ENCODE measurements at regions not wholly inside any gene's neighbourhood (a gene's known extent, or its start where the extent isn't known, plus 50 kb on each side); places are given as distances from the start of the nearest gene placed in this dataset.

DNA sequence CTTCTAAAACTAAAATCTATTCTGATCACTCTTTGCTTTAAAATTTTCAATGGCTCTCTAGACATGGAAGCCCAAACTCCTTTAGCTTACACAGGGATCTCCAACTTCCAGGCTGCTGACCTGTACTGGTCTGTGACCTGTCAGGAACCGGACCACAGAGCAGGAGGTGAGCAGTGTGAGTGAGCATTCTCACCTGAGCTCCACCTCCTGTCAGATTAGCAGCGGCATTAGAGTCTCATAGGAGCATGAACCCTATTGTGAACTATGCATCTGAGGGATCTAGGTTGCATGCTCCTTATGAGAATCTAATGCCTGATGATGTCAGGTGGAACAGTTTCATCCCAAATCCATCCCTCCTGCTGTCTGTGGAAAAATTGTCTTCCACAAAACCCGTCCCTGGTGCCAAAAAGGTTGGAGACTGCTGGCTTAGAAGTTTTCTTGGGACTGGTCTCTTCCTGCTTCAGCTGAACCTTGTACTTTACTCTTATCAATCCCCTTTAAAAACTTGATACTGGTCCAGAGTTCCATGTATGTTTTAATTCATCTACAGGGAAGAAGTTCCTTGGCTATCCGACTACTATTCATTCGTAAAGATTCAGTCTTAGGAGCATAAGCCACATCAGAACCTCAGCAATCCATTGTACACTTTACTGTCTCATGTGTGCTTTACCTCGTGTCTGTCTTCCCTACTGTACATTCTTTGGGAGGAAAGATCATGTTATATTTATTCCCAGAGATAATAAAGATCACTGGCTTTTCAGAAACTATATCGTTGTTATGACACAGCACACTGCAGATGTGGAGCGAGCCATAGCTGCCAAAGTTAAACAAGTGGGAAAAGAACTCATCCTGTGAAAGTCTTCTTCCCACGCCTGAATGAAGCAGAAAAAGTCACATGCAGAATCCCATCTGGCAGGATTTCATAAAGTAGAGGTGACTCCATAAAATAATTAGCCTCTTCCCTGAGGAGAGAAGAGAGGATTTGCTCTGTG, 183.8 kb downstream of the LRATD1 start:
- Histone ChIP-seq H3K36me3 (ENCODE audit: control insufficient read depth, insufficient read depth, low read length) (no peaks in the 10 kb centered on the region), H3K27ac (ENCODE audit: low read length) (no peak overlapping the region), H3K4me1 (ENCODE audit: control insufficient read depth, insufficient read depth, low read length) (no peaks in the 10 kb centered on the region), H3K27me3 (ENCODE audit: control insufficient read depth, insufficient read depth, low read length) (no peaks in the 10 kb centered on the region), H3K9me3 (ENCODE audit: control insufficient read depth, insufficient read depth, low read depth, low read length) (no peaks in the 10 kb centered on the region), H3K4me3 (ENCODE audit: low read depth in 2 of 2, low read length in 2 of 2) (no peak overlapping the region)
- BruUV-seq (replicated peaks): no TSS peak
- intact Hi-C loops (cut with micrococcal nuclease; ENCODE audit: unreplicated experiment): no loop called here
- CTCF ChIA-PET: no interaction called here
- no peak for TF ChIP-seq POLR2AphosphoS5 (IDR thresholded peaks at IDR 0.05; ENCODE audit: low read depth, low read length)
- TF ChIP-seq TCF7L2 (IDR thresholded peaks at IDR 0.05; ENCODE audit: low read depth, low read length): no peak
- TF ChIP-seq SIN3A (IDR thresholded peaks at IDR 0.05; ENCODE audit: borderline replicate concordance, insufficient read depth, low read depth, low read length): no peak
- TF ChIP-seq, protein P1, sequence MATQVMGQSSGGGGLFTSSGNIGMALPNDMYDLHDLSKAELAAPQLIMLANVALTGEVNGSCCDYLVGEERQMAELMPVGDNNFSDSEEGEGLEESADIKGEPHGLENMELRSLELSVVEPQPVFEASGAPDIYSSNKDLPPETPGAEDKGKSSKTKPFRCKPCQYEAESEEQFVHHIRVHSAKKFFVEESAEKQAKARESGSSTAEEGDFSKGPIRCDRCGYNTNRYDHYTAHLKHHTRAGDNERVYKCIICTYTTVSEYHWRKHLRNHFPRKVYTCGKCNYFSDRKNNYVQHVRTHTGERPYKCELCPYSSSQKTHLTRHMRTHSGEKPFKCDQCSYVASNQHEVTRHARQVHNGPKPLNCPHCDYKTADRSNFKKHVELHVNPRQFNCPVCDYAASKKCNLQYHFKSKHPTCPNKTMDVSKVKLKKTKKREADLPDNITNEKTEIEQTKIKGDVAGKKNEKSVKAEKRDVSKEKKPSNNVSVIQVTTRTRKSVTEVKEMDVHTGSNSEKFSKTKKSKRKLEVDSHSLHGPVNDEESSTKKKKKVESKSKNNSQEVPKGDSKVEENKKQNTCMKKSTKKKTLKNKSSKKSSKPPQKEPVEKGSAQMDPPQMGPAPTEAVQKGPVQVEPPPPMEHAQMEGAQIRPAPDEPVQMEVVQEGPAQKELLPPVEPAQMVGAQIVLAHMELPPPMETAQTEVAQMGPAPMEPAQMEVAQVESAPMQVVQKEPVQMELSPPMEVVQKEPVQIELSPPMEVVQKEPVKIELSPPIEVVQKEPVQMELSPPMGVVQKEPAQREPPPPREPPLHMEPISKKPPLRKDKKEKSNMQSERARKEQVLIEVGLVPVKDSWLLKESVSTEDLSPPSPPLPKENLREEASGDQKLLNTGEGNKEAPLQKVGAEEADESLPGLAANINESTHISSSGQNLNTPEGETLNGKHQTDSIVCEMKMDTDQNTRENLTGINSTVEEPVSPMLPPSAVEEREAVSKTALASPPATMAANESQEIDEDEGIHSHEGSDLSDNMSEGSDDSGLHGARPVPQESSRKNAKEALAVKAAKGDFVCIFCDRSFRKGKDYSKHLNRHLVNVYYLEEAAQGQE (IDR thresholded peaks at IDR 0.05; ENCODE audit: insufficient read depth in 1 of 2, low read depth in 2 of 2, low read length in 1 of 2): no peak
- TF ChIP-seq, protein P2, sequence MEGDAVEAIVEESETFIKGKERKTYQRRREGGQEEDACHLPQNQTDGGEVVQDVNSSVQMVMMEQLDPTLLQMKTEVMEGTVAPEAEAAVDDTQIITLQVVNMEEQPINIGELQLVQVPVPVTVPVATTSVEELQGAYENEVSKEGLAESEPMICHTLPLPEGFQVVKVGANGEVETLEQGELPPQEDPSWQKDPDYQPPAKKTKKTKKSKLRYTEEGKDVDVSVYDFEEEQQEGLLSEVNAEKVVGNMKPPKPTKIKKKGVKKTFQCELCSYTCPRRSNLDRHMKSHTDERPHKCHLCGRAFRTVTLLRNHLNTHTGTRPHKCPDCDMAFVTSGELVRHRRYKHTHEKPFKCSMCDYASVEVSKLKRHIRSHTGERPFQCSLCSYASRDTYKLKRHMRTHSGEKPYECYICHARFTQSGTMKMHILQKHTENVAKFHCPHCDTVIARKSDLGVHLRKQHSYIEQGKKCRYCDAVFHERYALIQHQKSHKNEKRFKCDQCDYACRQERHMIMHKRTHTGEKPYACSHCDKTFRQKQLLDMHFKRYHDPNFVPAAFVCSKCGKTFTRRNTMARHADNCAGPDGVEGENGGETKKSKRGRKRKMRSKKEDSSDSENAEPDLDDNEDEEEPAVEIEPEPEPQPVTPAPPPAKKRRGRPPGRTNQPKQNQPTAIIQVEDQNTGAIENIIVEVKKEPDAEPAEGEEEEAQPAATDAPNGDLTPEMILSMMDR (IDR thresholded peaks at IDR 0.05): no peak
- in situ Hi-C loops (cut with HindIII; ENCODE audit: low pct_unique_long_range_greater_than_20kb, low sequenced_read_pairs): no loop called here
- DNase-seq (ENCODE audit: low read depth, low spot score) (no peak), ATAC-seq (no peak)
- POLR2A ChIA-PET: no interaction called here

DNA sequence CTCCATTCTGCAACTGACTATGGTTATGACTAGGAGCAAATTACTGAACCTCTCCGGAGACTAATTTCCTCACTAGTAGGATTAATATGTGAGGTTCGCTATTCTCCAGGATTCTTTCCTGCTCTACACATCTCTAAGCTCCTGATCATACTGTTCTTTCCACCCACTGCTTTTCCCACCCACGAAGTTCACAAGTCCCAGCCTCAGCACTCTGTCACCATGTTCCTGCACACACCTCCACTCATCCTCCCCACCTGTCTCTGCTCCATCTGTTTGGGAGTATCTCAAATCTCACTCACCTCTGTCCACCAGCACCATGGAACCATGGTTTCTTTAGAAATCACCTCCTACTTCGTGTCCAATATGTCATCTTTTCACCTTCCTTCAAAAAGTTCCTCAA, 185.3 kb downstream of the LRATD1 start:
- Histone ChIP-seq H3K27ac (ENCODE audit: low read length) (no peak overlapping the region), H3K4me1 (ENCODE audit: control insufficient read depth, insufficient read depth, low read length) (no peaks in the 10 kb centered on the region), H3K4me3 (ENCODE audit: low read depth in 2 of 2, low read length in 2 of 2) (no peak overlapping the region), H3K27me3 (ENCODE audit: control insufficient read depth, insufficient read depth, low read length) (no peaks in the 10 kb centered on the region), H3K9me3 (ENCODE audit: control insufficient read depth, insufficient read depth, low read depth, low read length) (no peaks in the 10 kb centered on the region), H3K36me3 (ENCODE audit: control insufficient read depth, insufficient read depth, low read length) (no peaks in the 10 kb centered on the region)
- no peak for ATAC-seq
- POLR2A ChIA-PET: no interaction called here
- no TSS peak for BruUV-seq (replicated peaks)
- CTCF ChIA-PET: no interaction called here
- in situ Hi-C loops (cut with HindIII; ENCODE audit: low pct_unique_long_range_greater_than_20kb, low sequenced_read_pairs) (no loop called here), intact Hi-C loops (cut with micrococcal nuclease; ENCODE audit: unreplicated experiment) (no loop called here)
- TF ChIP-seq POLR2AphosphoS5 (IDR thresholded peaks at IDR 0.05; ENCODE audit: low read depth, low read length) (no peak), SIN3A (IDR thresholded peaks at IDR 0.05; ENCODE audit: borderline replicate concordance, insufficient read depth, low read depth, low read length) (no peak), TCF7L2 (IDR thresholded peaks at IDR 0.05; ENCODE audit: low read depth, low read length) (no peak)
- TF ChIP-seq, protein P2 (IDR thresholded peaks at IDR 0.05): no peak
- TF ChIP-seq, protein P1 (IDR thresholded peaks at IDR 0.05; ENCODE audit: insufficient read depth in 1 of 2, low read depth in 2 of 2, low read length in 1 of 2): no peak
- no peak for DNase-seq (ENCODE audit: low read depth, low spot score)

Measured in Panc1 (cell line).